NCI-H1092 (cell line): ENCODE measurements at regions not wholly inside any gene's neighbourhood (a gene's known extent, or its start where the extent isn't known, plus 50 kb on each side); places are given as distances from the start of the nearest gene placed in this dataset.
"Not testable (repeated sequence)": the region's sequence is repeated elsewhere in the genome, so short reads cannot be mapped to it uniquely, and the experiment has no call there.

ENCODE experiments used
- DNase-seq: peaks from one replicate; lab custom pipeline; 2025; lab: John Stamatoyannopoulos, UW

GRCh38 chr7:119868387-119868786, 404.6 kb upstream of the KCND2 start:
- no peak for DNase-seq

GRCh38 chr7:119879835-119880234, 393.1 kb upstream of the KCND2 start:
- DNase-seq, result no peak

GRCh38 chr7:119886007-119886406, 387.0 kb upstream of the KCND2 start:
- DNase-seq, result no peak

- DNase-seq, result not testable (repeated sequence)
Observed at GRCh38 chr7:119886525-119886924, 386.4 kb upstream of the KCND2 start.

- DNase-seq, result no peak
Observed at GRCh38 chr7:119888251-119888650, 384.7 kb upstream of the KCND2 start.

- no peak for DNase-seq
Observed at GRCh38 chr7:119890631-119891030, 382.3 kb upstream of the KCND2 start.

GRCh38 chr7:119895320-119895719, 377.7 kb upstream of the KCND2 start:
- no peak for DNase-seq

GRCh38 chr7:119896386-119896785, 376.6 kb upstream of the KCND2 start:
- DNase-seq, result no peak

GRCh38 chr7:119900996-119901672, 371.8 kb upstream of the KCND2 start:
- no peak for DNase-seq

- DNase-seq, result no peak
Observed at GRCh38 chr7:119903085-119903484, 369.9 kb upstream of the KCND2 start.

- no peak for DNase-seq
Observed at GRCh38 chr7:119905495-119905894, 367.5 kb upstream of the KCND2 start.

GRCh38 chr7:119908948-119909347, 364.0 kb upstream of the KCND2 start:
- DNase-seq, result no peak

- DNase-seq, result not testable (repeated sequence)
Observed at GRCh38 chr7:119914119-119914518, 358.9 kb upstream of the KCND2 start.

- DNase-seq, result no peak
Observed at GRCh38 chr7:119916501-119916900, 356.5 kb upstream of the KCND2 start.

GRCh38 chr7:119918185-119918584, 354.8 kb upstream of the KCND2 start:
- DNase-seq, result no peak

- DNase-seq, result no peak
Observed at GRCh38 chr7:119919986-119920385, 353.0 kb upstream of the KCND2 start.

- no peak for DNase-seq
Observed at GRCh38 chr7:119925581-119926289, 347.2 kb upstream of the KCND2 start.

GRCh38 chr7:119929891-119930290, 343.1 kb upstream of the KCND2 start:
- no peak for DNase-seq

GRCh38 chr7:119931230-119931824, 341.6 kb upstream of the KCND2 start:
- DNase-seq, result no peak

- DNase-seq, result peak; percentile 24
Observed at GRCh38 chr7:119935418-119936025, 337.5 kb upstream of the KCND2 start.

- DNase-seq, result no peak
Observed at GRCh38 chr7:119936836-119937235, 336.1 kb upstream of the KCND2 start.

GRCh38 chr7:119937745-119938144, 335.2 kb upstream of the KCND2 start:
- no peak for DNase-seq
